SK-N-SH (cell line): ENCODE measurements at regions not wholly inside any gene's neighbourhood (a gene's known extent, or its start where the extent isn't known, plus 50 kb on each side); places are given as distances from the start of the nearest gene placed in this dataset.

Experiments used
- CTCF ChIA-PET: fragments of 300-600, 350-600 bp; formaldehyde crosslinking; extraction: SDS; loops from one replicate; lab custom pipeline; 2021; lab: Yijun Ruan, JAX
- POLR2A ChIA-PET: fragments of 350-600 bp; sonication (Branson Sonifier 250); formaldehyde crosslinking; extraction: SDS; loops from one replicate; lab custom pipeline; 2020; ENCODE audit warnings: antibody characterized with exemption, inconsistent platforms; lab: Yijun Ruan, JAX
- DNase-seq: peaks from one replicate; pipeline ENCODE4 v3.0.0; 2012
- H2AFZ ChIP-seq: fragments of 200-600 bp; sonication (generic); 2 replicates; pipeline ENCODE4 v1.8.1; 2016; ENCODE audit warnings: antibody characterized with exemption, mild to moderate bottlenecking, low read depth
- H3F3A ChIP-seq: fragments of 200-600 bp; sonication (generic); replicated peaks from 2 replicates; pipeline ENCODE3; 2016; ENCODE audit warnings: antibody characterized with exemption, mild to moderate bottlenecking; ENCODE audit not compliant: insufficient read depth
- H3K27ac ChIP-seq, 2 experiments: fragments of 200-500 bp in 1 of 2; fragments of 200-600 bp in 1 of 2; sonication (Bioruptor generic) in 1 of 2; sonication (generic), shearing (Covaris generic) in 1 of 2; 2 replicates each; pipeline versions ENCODE4 v1.5.1 to v1.6.1; 2014 to 2016; ENCODE audit warnings: low read depth in 2 of 2, inconsistent platforms in 1 of 2, low read length in 1 of 2, mild to moderate bottlenecking in 1 of 2, mixed read lengths in 1 of 2
- H3K27me3 ChIP-seq: fragments of 200-600 bp; sonication (generic), shearing (Covaris generic); 2 replicates; pipeline ENCODE4 v1.6.1; 2016; ENCODE audit warnings: mixed run types; ENCODE audit not compliant: insufficient read depth
- H3K36me3 ChIP-seq, 2 experiments: fragments of 200-500 bp in 1 of 2; fragments of 200-600 bp in 1 of 2; sonication (Bioruptor generic) in 1 of 2; sonication (generic) in 1 of 2; replicated peaks in 1 of 2; 2 replicates each; pipeline versions ENCODE3 to v1.5.1; 2014 to 2016; ENCODE audit warnings: low read length in 1 of 2, mild to moderate bottlenecking in 1 of 2; ENCODE audit not compliant: insufficient read depth in 2 of 2, control insufficient read depth in 1 of 2
- H3K4me1 ChIP-seq, 2 experiments: fragments of 200-500 bp in 1 of 2; fragments of 200-600 bp in 1 of 2; sonication (Bioruptor generic) in 1 of 2; sonication (generic), shearing (Covaris generic) in 1 of 2; 2 replicates each; pipeline versions ENCODE4 v1.5.1 to v1.6.1; 2014 to 2016; ENCODE audit warnings: low read depth in 1 of 2, low read length in 1 of 2, mixed run types in 1 of 2; ENCODE audit not compliant: insufficient read depth in 2 of 2, control insufficient read depth in 1 of 2
- H3K4me2 ChIP-seq: fragments of 200-600 bp; sonication (generic), shearing (Covaris generic); 2 replicates; pipeline ENCODE4 v1.6.1; 2017; ENCODE audit warnings: mixed run types
- H3K4me3 ChIP-seq, 2 experiments: fragments of 200-500 bp in 1 of 2; fragments of 200-600 bp in 1 of 2; sonication (Bioruptor generic) in 1 of 2; sonication (generic), shearing (Covaris generic) in 1 of 2; 2 replicates each; pipeline versions ENCODE4 v1.5.1 to v1.8.1; 2014 to 2016; ENCODE audit warnings: low read depth in 2 of 2, inconsistent platforms in 1 of 2, low read length in 1 of 2, mild to moderate bottlenecking in 1 of 2, mixed read lengths in 1 of 2, moderate library complexity in 1 of 2
- H3K79me2 ChIP-seq: fragments of 200-600 bp; sonication (generic); 2 replicates; pipeline ENCODE4 v1.8.1; 2017; ENCODE audit warnings: mild to moderate bottlenecking; ENCODE audit not compliant: insufficient read depth
- H3K9ac ChIP-seq: fragments of 200-600 bp; sonication (generic); 2 replicates; pipeline ENCODE4 v1.6.1; 2017; ENCODE audit warnings: mixed run types
- H3K9me2 ChIP-seq: fragments of 200-600 bp; sonication (generic); 2 replicates; pipeline ENCODE4 v1.6.1; 2017; ENCODE audit warnings: mixed run types
- H3K9me3 ChIP-seq: fragments of 200-600 bp; sonication (generic); 2 replicates; pipeline ENCODE4 v1.6.1; 2017; ENCODE audit warnings: mixed run types, mild to moderate bottlenecking, moderate library complexity
- H4K20me1 ChIP-seq: fragments of 200-600 bp; sonication (generic); 2 replicates; pipeline ENCODE4 v1.6.1; 2017; ENCODE audit warnings: mild to moderate bottlenecking, mixed run types; ENCODE audit not compliant: insufficient read depth
- CHD2 ChIP-seq: fragments of 150-350 bp; IDR thresholded peaks from 2 replicates; pipeline ENCODE4 v1.6.1; 2018; ENCODE audit warnings: low read length; ENCODE audit not compliant: partially characterized antibody
- GABPA ChIP-seq: IDR thresholded peaks from 2 replicates; pipeline ENCODE4 v1.4.0; 2012; ENCODE audit warnings: low read depth, mild to moderate bottlenecking
- GATA2 ChIP-seq: sonication (generic); formaldehyde crosslinking; IDR thresholded peaks from 2 replicates; pipeline ENCODE4 v1.5.0; 2020; ENCODE audit warnings: mild to moderate bottlenecking, missing genetic modification reagents
- MEF2A ChIP-seq: IDR thresholded peaks from 2 replicates; pipeline ENCODE4 v1.4.0; 2012; ENCODE audit warnings: low read depth, borderline replicate concordance
- MXI1 ChIP-seq: IDR thresholded peaks from 2 replicates; pipeline ENCODE4 v1.6.1; 2012; ENCODE audit warnings: mild to moderate bottlenecking, low read depth, low read length, improper control_type of control experiment
- NRF1 ChIP-seq: IDR thresholded peaks from 2 replicates; pipeline ENCODE4 v1.6.1; 2012; ENCODE audit warnings: low read depth, mild to moderate bottlenecking, low read length
- PBX3 ChIP-seq: IDR thresholded peaks from 2 replicates; pipeline ENCODE4; 2012
- RFX5 ChIP-seq: IDR thresholded peaks from 2 replicates; pipeline ENCODE4 v1.6.1; 2012; ENCODE audit warnings: mild to moderate bottlenecking, improper control_type of control experiment, low read length
- SIN3A ChIP-seq: IDR thresholded peaks from 2 replicates; pipeline ENCODE4 v1.6.1; 2012; ENCODE audit warnings: low read depth, mild to moderate bottlenecking, low read length, moderate library complexity, borderline replicate concordance
- SMC3 ChIP-seq: IDR thresholded peaks from 2 replicates; pipeline ENCODE4 v1.6.1; 2012; ENCODE audit warnings: low read depth, low read length, improper control_type of control experiment
- TEAD4 ChIP-seq: IDR thresholded peaks from 2 replicates; pipeline ENCODE4 v1.4.0; 2012; ENCODE audit warnings: mild to moderate bottlenecking, borderline replicate concordance; ENCODE audit not compliant: insufficient read depth
- USF2 ChIP-seq: fragments of 150-350 bp; IDR thresholded peaks from 2 replicates; pipeline ENCODE4 v1.6.1; 2017; ENCODE audit warnings: antibody characterized with exemption, low read length, low read depth, borderline replicate concordance
- YY1 ChIP-seq: IDR thresholded peaks from 2 replicates; pipeline ENCODE4 v1.4.0; 2012; ENCODE audit warnings: low read depth, mild to moderate bottlenecking
- ZBTB33 ChIP-seq: IDR thresholded peaks from 2 replicates; pipeline ENCODE4 v1.4.0; 2012; ENCODE audit warnings: low read depth, borderline replicate concordance
- WGBS: methylation state at CpG from one replicate; pipeline ENCODE4 v1.1.6; 2017; ENCODE audit warnings: low lambda C conversion rate; 5-methylcytosine and 5-hydroxymethylcytosine counted together

GRCh38 chr15:97061392-97061791, 730.9 kb downstream of the NR2F2 start:
- H3F3A ChIP-seq: no peaks in the 10 kb centered on the region
- no peak overlapping the region for H3K4me2 ChIP-seq
- POLR2A ChIA-PET: no interaction called here
- H3K27me3 ChIP-seq: no peaks in the 10 kb centered on the region
- CTCF ChIA-PET: no interaction called here
- H3K79me2 ChIP-seq: no peaks in the 10 kb centered on the region
- H3K4me1 ChIP-seq: peaks cover 0 to 4% of the 10 kb centered on the region in 2 experiments; a peak in 1 of 4 replicates
- H2AFZ ChIP-seq: no peak overlapping the region
- no peaks in the 10 kb centered on the region for H4K20me1 ChIP-seq
- no peaks in the 10 kb centered on the region for H3K9me2 ChIP-seq
- H3K4me3 ChIP-seq: no peak overlapping the region
- no peaks in the 10 kb centered on the region for H3K9me3 ChIP-seq
- no peak for TF ChIP-seq RFX5
- no peak for TF ChIP-seq MEF2A
- no peak for DNase-seq
- 19% methylated on average over 2 of the region's 2 CpGs for WGBS
- no peak overlapping the region for H3K27ac ChIP-seq
- no peaks in the 10 kb centered on the region for H3K36me3 ChIP-seq
- no peak overlapping the region for H3K9ac ChIP-seq

- H3K9ac ChIP-seq: no peak overlapping the region
- no peaks in the 10 kb centered on the region for H3K27me3 ChIP-seq
- 0% methylated on average over 4 of the region's 4 CpGs for WGBS
- H3K4me2 ChIP-seq: no peak overlapping the region
- H3K36me3 ChIP-seq: no peaks in the 10 kb centered on the region
- DNase-seq: no peak
- H3F3A ChIP-seq: no peaks in the 10 kb centered on the region
- no peak overlapping the region for H2AFZ ChIP-seq
- H3K9me3 ChIP-seq: no peaks in the 10 kb centered on the region
- no peak for TF ChIP-seq PBX3
- no peak for TF ChIP-seq MXI1
- TF ChIP-seq TEAD4: no peak
- no peak for TF ChIP-seq USF2
- TF ChIP-seq CHD2: no peak
- no peak for TF ChIP-seq SMC3
- TF ChIP-seq GATA2 (CRISPR knock-in tag): no peak
- no peak for TF ChIP-seq SIN3A
- TF ChIP-seq YY1: no peak
- TF ChIP-seq MEF2A: no peak
- no peak for TF ChIP-seq GABPA
- no peak for TF ChIP-seq NRF1
- TF ChIP-seq ZBTB33: no peak
- TF ChIP-seq, all 33 proteins: peak for 0
- H3K79me2 ChIP-seq: no peaks in the 10 kb centered on the region
- ChIA-PET POLR2A (no interaction called here), CTCF (no interaction called here)
- no peaks in the 10 kb centered on the region for H4K20me1 ChIP-seq
- no peak overlapping the region for H3K27ac ChIP-seq
- no peak overlapping the region for H3K4me3 ChIP-seq
- H3K4me1 ChIP-seq: no peaks in the 10 kb centered on the region
- no peaks in the 10 kb centered on the region for H3K9me2 ChIP-seq
These were observed 741.2 kb downstream of the NR2F2 start for GRCh38 chr15:97071668-97072067.
